ENCODE measurements at regions not wholly inside any gene's neighbourhood (a gene's known extent, or its start where the extent isn't known, plus 50 kb on each side); places are given as distances from the start of the nearest gene placed in this dataset.
A peak's percentile ranks its signal among the peaks of the same experiment; 100 is the strongest.

GRCh38 chr2:163207693-163208370, 369.3 kb upstream of the KCNH7 start:
- DNase-seq (ENCODE audit: low read depth): no peak

GRCh38 chr2:163205589-163206254, 367.2 kb upstream of the KCNH7 start:
- no peak for DNase-seq (ENCODE audit: low read depth)
- no peak overlapping the region for H3K4me3 ChIP-seq (ENCODE audit: control insufficient read depth, low read depth, low read length)
- TF ChIP-seq CTCF (conservative IDR thresholded peaks at IDR 0.05; ENCODE audit: control insufficient read depth, insufficient read depth, low read depth, low read length): no peak

More at GRCh38 chr2:163207693-163208370, 369.3 kb upstream of the KCNH7 start:
- H3K4me3 ChIP-seq (ENCODE audit: control insufficient read depth, low read depth, low read length): no peak overlapping the region
- TF ChIP-seq CTCF (conservative IDR thresholded peaks at IDR 0.05; ENCODE audit: control insufficient read depth, insufficient read depth, low read depth, low read length): no peak

- no peak overlapping the region for H3K4me3 ChIP-seq (ENCODE audit: control insufficient read depth, low read depth, low read length)
- peak; percentile 44 for DNase-seq (ENCODE audit: low read depth)
- no peak for TF ChIP-seq CTCF (conservative IDR thresholded peaks at IDR 0.05; ENCODE audit: control insufficient read depth, insufficient read depth, low read depth, low read length)
Measured at GRCh38 chr2:163200741-163201140, 362.2 kb upstream of the KCNH7 start.

- H3K4me3 ChIP-seq (ENCODE audit: control insufficient read depth, low read depth, low read length): no peak overlapping the region
- TF ChIP-seq CTCF (conservative IDR thresholded peaks at IDR 0.05; ENCODE audit: control insufficient read depth, insufficient read depth, low read depth, low read length): no peak
- DNase-seq (ENCODE audit: low read depth): no peak
Measured at GRCh38 chr2:163198972-163199371, 360.4 kb upstream of the KCNH7 start.

- TF ChIP-seq CTCF (conservative IDR thresholded peaks at IDR 0.05; ENCODE audit: control insufficient read depth, insufficient read depth, low read depth, low read length): no peak
- no peak overlapping the region for H3K4me3 ChIP-seq (ENCODE audit: control insufficient read depth, low read depth, low read length)
- no peak for DNase-seq (ENCODE audit: low read depth)
Measured at GRCh38 chr2:163198007-163198406, 359.4 kb upstream of the KCNH7 start.

- peak; percentile 75 for TF ChIP-seq CTCF (conservative IDR thresholded peaks at IDR 0.05; ENCODE audit: control insufficient read depth, insufficient read depth, low read depth, low read length)
- peak; percentile 71 for DNase-seq (ENCODE audit: low read depth)
- no peak overlapping the region for H3K4me3 ChIP-seq (ENCODE audit: control insufficient read depth, low read depth, low read length)
Measured at GRCh38 chr2:163191372-163191771, 352.8 kb upstream of the KCNH7 start.

Data from fibroblast of mammary gland (primary cell).